ENCODE measurements at regions not wholly inside any gene's neighbourhood (a gene's known extent, or its start where the extent isn't known, plus 50 kb on each side); places are given as distances from the start of the nearest gene placed in this dataset.

GRCh38 chr11:121777056-121777455, 324.3 kb upstream of the SORL1-AS1 start:
- DNase-seq = no peak

GRCh38 chr11:121775276-121775675, 322.5 kb upstream of the SORL1-AS1 start:
- no peak for DNase-seq

- peak; percentile 79 for DNase-seq
These were observed 320.3 kb upstream of the SORL1-AS1 start for GRCh38 chr11:121773076-121773475.

- no peak for DNase-seq
These were observed 318.3 kb upstream of the SORL1-AS1 start for GRCh38 chr11:121770939-121771595.

- no peak for DNase-seq
These were observed 316.4 kb upstream of the SORL1-AS1 start for GRCh38 chr11:121769191-121769590.

GRCh38 chr11:121767433-121767832, 314.7 kb upstream of the SORL1-AS1 start:
- no peak for DNase-seq

GRCh38 chr11:121766991-121767390, 314.2 kb upstream of the SORL1-AS1 start:
- DNase-seq = no peak

- DNase-seq = no peak
These were observed 313.4 kb upstream of the SORL1-AS1 start for GRCh38 chr11:121766166-121766565.

- no peak for DNase-seq
These were observed 310.8 kb upstream of the SORL1-AS1 start for GRCh38 chr11:121763526-121763925.

GRCh38 chr11:121762820-121763219, 310.1 kb upstream of the SORL1-AS1 start:
- DNase-seq = peak; percentile 98

- no peak for DNase-seq
These were observed 308.4 kb upstream of the SORL1-AS1 start for GRCh38 chr11:121761186-121761585.

GRCh38 chr11:121757480-121758125, 304.8 kb upstream of the SORL1-AS1 start:
- DNase-seq = no peak

GRCh38 chr11:121755906-121756305, 303.1 kb upstream of the SORL1-AS1 start:
- no peak for DNase-seq

GRCh38 chr11:121755191-121755590, 302.4 kb upstream of the SORL1-AS1 start:
- DNase-seq = no peak

- DNase-seq = no peak
These were observed 301.8 kb upstream of the SORL1-AS1 start for GRCh38 chr11:121754598-121754997.

- no peak for DNase-seq
These were observed 296.9 kb upstream of the SORL1-AS1 start for GRCh38 chr11:121749691-121750090.

GRCh38 chr11:121748068-121748467, 295.3 kb upstream of the SORL1-AS1 start:
- DNase-seq = no peak

- no peak for DNase-seq
These were observed 290.5 kb upstream of the SORL1-AS1 start for GRCh38 chr11:121743285-121743684.

GRCh38 chr11:121741761-121742361, 289.1 kb upstream of the SORL1-AS1 start:
- no peak for DNase-seq

GRCh38 chr11:121741351-121741760, 288.6 kb upstream of the SORL1-AS1 start:
- no peak for DNase-seq

GRCh38 chr11:121740902-121741301, 288.1 kb upstream of the SORL1-AS1 start:
- no peak for DNase-seq

- DNase-seq = no peak
These were observed 281.1 kb upstream of the SORL1-AS1 start for GRCh38 chr11:121733858-121734257.

- no peak for DNase-seq
These were observed 275.2 kb upstream of the SORL1-AS1 start for GRCh38 chr11:121727942-121728341.

- no peak for DNase-seq
These were observed 270.5 kb upstream of the SORL1-AS1 start for GRCh38 chr11:121723246-121723741.

All from NCI-H1105 treated with DMSO at 0.1 percent for 48 hours (cell line).